ENCODE measurements at regions not wholly inside any gene's neighbourhood (a gene's known extent, or its start where the extent isn't known, plus 50 kb on each side); places are given as distances from the start of the nearest gene placed in this dataset.
A peak's percentile ranks its signal among the peaks of the same experiment; 100 is the strongest.

DNA sequence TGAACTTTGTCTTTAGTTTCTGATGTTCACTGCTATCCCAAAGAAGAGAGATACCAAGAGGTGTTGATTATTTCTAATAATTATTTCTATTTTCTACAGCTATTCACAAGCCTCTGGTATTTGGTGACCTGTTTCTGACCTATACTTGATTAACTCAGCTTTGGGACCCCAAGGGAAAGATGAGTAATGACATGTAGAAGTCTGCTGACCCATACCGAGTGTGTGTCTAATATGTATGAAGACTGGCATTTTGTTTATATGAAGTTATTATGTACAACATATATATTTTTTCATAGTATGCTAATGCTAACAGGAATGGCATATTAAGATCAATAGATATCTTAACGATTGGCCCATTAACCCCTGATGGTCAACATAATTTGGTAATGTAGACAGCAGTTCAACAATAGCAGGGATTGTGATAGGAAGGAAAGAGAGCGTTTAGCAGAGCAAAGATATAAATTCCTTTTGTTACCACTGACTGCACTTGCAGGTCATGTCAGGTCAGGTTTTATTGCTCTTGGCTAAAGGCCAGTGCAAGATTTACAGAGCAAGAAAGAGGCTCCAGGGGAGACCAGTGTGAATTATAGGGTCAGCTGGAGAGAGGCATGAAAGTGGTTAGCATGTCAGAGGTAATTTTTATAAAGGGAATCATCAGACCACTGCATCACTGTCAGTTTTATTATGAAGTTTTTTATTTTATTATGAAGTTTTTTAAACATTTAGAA lies 94.7 kb upstream of the DIPK2B start:
- DNase-seq (ENCODE audit: insufficient read length, low spot score, missing footprints) = no peak
- Histone ChIP-seq H3K27me3 (ENCODE audit: insufficient read depth, low read length) (peaks cover 3% of the 10 kb centered on the region), H3K36me3 (ENCODE audit: insufficient read depth, low read length) (no peaks in the 10 kb centered on the region), H3K27ac (ENCODE audit: low read depth, low read length) (no peak overlapping the region), H4K20me1 (ENCODE audit: insufficient read depth, low read length) (no peaks in the 10 kb centered on the region), H3K4me2 (ENCODE audit: insufficient read depth, low read length) (no peak overlapping the region), H3K4me1 (ENCODE audit: insufficient read depth, low read length) (no peaks in the 10 kb centered on the region), H3K4me3 (ENCODE audit: insufficient read depth, low read length) (no peak overlapping the region), H2AFZ (ENCODE audit: low read length) (no peak overlapping the region), H3K79me2 (ENCODE audit: insufficient read depth, low read length) (no peaks in the 10 kb centered on the region), H3K9me3 (ENCODE audit: low read depth, low read length) (no peaks in the 10 kb centered on the region)
- no peak for TF ChIP-seq CTCF (IDR thresholded peaks at IDR 0.05; ENCODE audit: extremely low read depth, low read depth, low read length)

GRCh38 chrX:45274576-45274975 lies 73.9 kb upstream of the DIPK2B start:
- Histone ChIP-seq H3K4me2 (ENCODE audit: insufficient read depth, low read length) (no peak overlapping the region), H3K9me3 (ENCODE audit: low read depth, low read length) (no peaks in the 10 kb centered on the region), H3K27ac (ENCODE audit: low read depth, low read length) (no peak overlapping the region), H3K4me3 (ENCODE audit: insufficient read depth, low read length) (no peak overlapping the region), H3K36me3 (ENCODE audit: insufficient read depth, low read length) (no peaks in the 10 kb centered on the region), H4K20me1 (ENCODE audit: insufficient read depth, low read length) (no peaks in the 10 kb centered on the region), H3K4me1 (ENCODE audit: insufficient read depth, low read length) (no peaks in the 10 kb centered on the region), H3K79me2 (ENCODE audit: insufficient read depth, low read length) (no peaks in the 10 kb centered on the region), H3K27me3 (ENCODE audit: insufficient read depth, low read length) (peaks cover 9% of the 10 kb centered on the region), H2AFZ (ENCODE audit: low read length) (no peak overlapping the region)
- no peak for TF ChIP-seq CTCF (IDR thresholded peaks at IDR 0.05; ENCODE audit: extremely low read depth, low read depth, low read length)
- no peak for DNase-seq (ENCODE audit: insufficient read length, low spot score, missing footprints)

- Histone ChIP-seq H3K4me2 (ENCODE audit: insufficient read depth, low read length) (no peak overlapping the region), H3K27me3 (ENCODE audit: insufficient read depth, low read length) (peaks cover 8% of the 10 kb centered on the region), H4K20me1 (ENCODE audit: insufficient read depth, low read length) (no peaks in the 10 kb centered on the region), H3K36me3 (ENCODE audit: insufficient read depth, low read length) (no peaks in the 10 kb centered on the region), H3K27ac (ENCODE audit: low read depth, low read length) (no peak overlapping the region), H3K9me3 (ENCODE audit: low read depth, low read length) (no peaks in the 10 kb centered on the region), H3K79me2 (ENCODE audit: insufficient read depth, low read length) (no peaks in the 10 kb centered on the region), H3K4me1 (ENCODE audit: insufficient read depth, low read length) (no peaks in the 10 kb centered on the region), H3K4me3 (ENCODE audit: insufficient read depth, low read length) (no peak overlapping the region), H2AFZ (ENCODE audit: low read length) (no peak overlapping the region)
- TF ChIP-seq CTCF (IDR thresholded peaks at IDR 0.05; ENCODE audit: extremely low read depth, low read depth, low read length) = no peak
- no peak for DNase-seq (ENCODE audit: insufficient read length, low spot score, missing footprints)
Observed at GRCh38 chrX:45267007-45267406, 66.3 kb upstream of the DIPK2B start.

- Histone ChIP-seq H4K20me1 (ENCODE audit: insufficient read depth, low read length) (no peaks in the 10 kb centered on the region), H3K36me3 (ENCODE audit: insufficient read depth, low read length) (no peaks in the 10 kb centered on the region), H3K27me3 (ENCODE audit: insufficient read depth, low read length) (peaks cover 8% of the 10 kb centered on the region), H3K79me2 (ENCODE audit: insufficient read depth, low read length) (no peaks in the 10 kb centered on the region), H3K4me3 (ENCODE audit: insufficient read depth, low read length) (no peak overlapping the region), H2AFZ (ENCODE audit: low read length) (no peak overlapping the region), H3K4me1 (ENCODE audit: insufficient read depth, low read length) (no peaks in the 10 kb centered on the region), H3K4me2 (ENCODE audit: insufficient read depth, low read length) (no peak overlapping the region), H3K27ac (ENCODE audit: low read depth, low read length) (no peak overlapping the region), H3K9me3 (ENCODE audit: low read depth, low read length) (no peaks in the 10 kb centered on the region)
- peak; percentile 1 for DNase-seq (ENCODE audit: insufficient read length, low spot score, missing footprints)
- TF ChIP-seq CTCF (IDR thresholded peaks at IDR 0.05; ENCODE audit: extremely low read depth, low read depth, low read length) = no peak
Observed at GRCh38 chrX:45266456-45266855, 65.8 kb upstream of the DIPK2B start.
